Hepatic stellate cell (primary cell): ENCODE measurements at regions not wholly inside any gene's neighbourhood (a gene's known extent, or its start where the extent isn't known, plus 50 kb on each side); places are given as distances from the start of the nearest gene placed in this dataset.
"Not testable (repeated sequence)": the region's sequence is repeated elsewhere in the genome, so short reads cannot be mapped to it uniquely, and the experiment has no call there.

ENCODE experiments used
- DNase-seq: peaks from one replicate; pipeline ENCODE4 v3.0.0; 2011; ENCODE audit warnings: low spot score

DNA sequence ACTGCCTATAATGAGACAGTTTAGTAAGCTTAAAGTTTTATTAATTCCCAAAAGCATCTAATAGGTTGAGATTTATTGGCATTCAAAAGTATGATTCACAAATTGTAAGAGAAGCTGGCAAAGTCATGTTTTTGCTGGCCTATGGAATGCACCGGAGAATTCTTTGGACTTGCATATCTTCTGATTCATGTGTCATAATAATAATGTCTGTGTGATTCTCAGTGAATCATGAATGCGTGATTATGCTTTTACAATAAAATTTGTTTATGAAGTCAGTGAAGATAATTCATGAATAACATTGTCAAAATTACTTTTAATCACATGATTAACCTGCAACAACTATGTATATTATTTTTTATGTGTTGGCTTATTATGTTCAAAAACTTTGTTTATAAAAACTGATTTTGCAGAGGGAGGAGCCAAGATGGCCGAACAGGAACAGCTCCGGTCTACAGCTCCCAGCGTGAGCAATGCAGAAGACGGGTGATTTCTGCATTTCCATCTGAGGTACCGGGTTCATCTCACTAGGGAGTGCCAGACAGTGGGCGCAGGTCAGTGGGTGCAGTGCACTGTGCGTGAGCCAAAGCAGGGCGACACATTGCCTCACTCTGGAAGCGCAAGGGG, 389.2 kb downstream of the SRGAP2C start:
- peak; percentile 4 for DNase-seq

DNA sequence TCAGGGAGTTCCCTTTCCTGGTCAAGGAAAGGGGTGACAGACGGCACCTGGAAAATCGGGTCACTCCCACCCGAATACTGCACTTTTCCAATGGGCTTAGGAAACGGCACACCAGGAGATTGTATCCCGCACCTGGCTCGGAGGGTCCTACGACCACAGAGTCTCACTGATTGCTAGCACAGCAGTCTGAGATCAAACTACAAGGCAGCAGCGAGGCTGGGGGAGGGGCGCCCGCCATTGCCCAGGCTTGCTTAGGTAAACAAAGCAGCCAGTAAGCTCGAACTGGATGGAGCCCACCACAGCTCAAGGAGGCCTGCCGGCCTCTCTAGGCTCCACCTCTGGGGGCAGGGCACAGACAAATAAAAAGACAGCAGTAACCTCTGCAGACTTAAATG, 389.7 kb downstream of the SRGAP2C start:
- DNase-seq = not testable (repeated sequence)

DNA sequence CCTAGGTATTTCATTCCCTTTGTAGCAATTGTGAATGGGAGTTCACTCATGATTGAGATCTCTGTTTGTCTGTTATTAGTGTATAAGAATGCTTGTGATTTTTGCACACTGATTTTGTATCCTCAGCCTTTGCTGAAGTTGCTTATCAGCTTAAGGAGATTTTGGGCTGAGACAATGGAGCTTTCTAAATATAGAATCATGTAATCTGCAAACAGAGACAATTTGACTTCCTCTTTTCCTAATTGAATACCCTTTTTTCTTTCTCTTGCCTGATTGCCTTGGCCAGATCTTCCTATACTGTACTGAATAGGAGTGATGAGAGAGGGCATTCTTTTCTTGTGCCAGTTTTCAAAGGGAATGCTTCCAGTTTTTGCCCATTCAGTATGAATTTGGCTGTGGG, 398.1 kb downstream of the SRGAP2C start:
- not testable (repeated sequence) for DNase-seq

DNA sequence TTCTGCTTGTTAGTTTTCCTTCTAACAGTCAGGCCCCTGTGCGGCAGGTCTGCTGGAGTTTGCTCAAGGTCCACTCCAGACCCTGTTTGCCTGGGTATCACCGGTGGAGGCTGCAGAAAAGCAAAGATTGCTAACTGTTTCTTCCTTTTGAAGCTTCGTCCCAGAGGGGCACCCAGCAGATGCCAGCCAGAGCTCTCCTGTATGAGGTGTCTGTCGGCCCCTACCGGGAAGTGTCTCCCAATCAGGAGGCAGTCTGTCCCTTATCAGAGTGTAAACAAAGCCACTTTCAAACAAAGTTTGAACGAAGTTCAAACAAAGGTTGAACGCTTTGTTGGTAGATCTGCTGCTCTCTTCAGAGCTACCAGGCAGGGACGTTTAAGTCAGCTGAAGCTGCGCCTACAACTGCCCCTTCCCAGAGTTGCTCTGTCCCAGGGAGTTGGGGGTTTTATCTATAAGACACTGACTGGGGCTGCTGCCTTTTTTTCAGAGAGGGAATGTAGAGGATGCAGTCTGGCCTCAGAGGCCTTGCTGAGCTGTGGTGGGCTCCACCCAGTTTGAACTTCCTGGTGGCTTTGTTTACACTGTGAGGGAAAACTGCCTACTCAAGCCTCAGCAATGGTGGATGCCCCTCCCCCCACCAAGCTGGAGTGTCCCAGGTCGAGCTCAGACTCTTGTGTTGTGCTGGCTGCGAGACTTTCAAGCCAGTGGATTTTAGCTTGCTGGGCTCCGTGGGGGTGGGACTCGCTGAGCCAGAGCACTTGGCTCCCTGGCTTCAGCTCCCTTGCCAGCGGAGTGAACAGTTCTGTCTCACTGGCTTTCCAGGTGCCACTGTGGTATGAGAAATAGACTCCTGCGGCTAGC, 401.8 kb downstream of the SRGAP2C start:
- no peak for DNase-seq

DNA sequence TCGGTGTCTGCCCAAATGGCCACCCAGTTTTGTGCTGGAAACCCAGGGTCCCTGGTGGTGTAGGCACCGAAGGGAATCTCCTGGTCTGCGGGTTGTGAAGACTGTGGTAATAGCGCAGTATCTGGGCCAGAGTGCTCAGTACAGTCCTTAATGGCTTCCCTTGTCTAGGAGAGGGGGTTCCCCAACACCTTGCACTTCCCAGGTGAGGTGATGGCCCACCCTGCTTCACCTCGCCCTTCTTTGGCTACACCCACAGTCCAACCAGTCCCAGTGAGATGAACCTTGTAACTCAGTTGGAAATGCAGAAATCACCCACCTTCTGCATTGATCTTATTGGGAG, 402.4 kb downstream of the SRGAP2C start:
- no peak for DNase-seq

GRCh38 chr1:121587777-121588176, 403.0 kb downstream of the SRGAP2C start:
- DNase-seq = no peak

DNA sequence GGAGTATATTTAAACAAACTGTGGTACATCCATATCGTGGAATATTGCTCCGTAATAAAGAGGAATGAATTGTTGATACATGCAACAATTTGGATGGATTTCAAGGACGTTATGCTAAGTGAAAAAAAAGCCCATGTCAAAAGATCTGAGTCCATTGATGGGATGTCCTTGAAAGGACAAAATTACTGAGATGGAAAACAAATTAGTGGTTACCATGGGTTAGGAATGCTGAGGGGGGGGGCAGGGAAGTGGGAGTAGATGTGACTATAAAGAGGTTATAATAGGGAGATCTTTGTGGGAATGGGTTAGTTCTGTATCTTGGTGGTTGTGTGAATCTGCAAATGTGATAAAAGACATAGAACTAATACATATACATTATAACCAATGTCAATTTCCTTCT, 409.3 kb downstream of the SRGAP2C start:
- no peak for DNase-seq

- DNase-seq = no peak
Measured at GRCh38 chr1:121595089-121595488, 410.3 kb downstream of the SRGAP2C start.

DNA sequence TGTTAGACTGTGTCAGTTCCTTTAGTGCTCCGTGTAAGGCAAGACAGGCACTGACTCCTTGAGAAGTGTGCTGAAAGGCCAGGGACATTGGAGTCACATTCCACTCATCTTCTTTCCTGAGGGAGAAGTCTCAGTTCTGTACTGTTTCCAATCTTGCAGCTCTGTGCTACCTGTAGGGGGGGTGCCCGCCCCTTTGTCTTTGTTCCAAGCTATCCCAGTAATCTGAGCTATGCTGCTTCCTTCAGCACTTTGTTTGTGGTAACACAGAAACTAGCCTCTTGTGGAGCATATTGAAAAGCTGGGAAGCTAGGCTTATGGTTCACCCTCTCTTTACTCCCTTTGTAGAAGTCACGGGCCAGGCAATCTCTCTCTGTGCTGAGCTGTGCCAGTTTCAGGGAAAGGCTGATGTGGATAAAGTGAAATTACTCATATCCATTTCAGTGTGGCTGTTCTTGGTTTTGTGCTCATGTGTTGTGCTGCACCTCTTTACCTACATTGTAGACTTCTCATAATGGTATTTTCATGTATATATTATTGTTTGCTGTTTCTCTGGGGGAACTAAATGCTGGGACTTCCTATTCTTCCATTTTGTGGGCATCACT, 420.2 kb downstream of the SRGAP2C start:
- not testable (repeated sequence) for DNase-seq

GRCh38 chr1:121607499-121607898, 422.7 kb downstream of the SRGAP2C start:
- DNase-seq = not testable (repeated sequence)
